ENCODE measurements at regions not wholly inside any gene's neighbourhood (a gene's known extent, or its start where the extent isn't known, plus 50 kb on each side); places are given as distances from the start of the nearest gene placed in this dataset.
"Not testable (repeated sequence)": the region's sequence is repeated elsewhere in the genome, so short reads cannot be mapped to it uniquely, and the experiment has no call there.

GRCh38 chr19:20294181-20294580, 127.2 kb downstream of the ZNF486 start:
- no peaks in the 10 kb centered on the region for H3K4me1 Mint-ChIP-seq
- H3K9me3 Mint-ChIP-seq = peaks cover 3% of the 10 kb centered on the region
- TF ChIP-seq, protein P1, sequence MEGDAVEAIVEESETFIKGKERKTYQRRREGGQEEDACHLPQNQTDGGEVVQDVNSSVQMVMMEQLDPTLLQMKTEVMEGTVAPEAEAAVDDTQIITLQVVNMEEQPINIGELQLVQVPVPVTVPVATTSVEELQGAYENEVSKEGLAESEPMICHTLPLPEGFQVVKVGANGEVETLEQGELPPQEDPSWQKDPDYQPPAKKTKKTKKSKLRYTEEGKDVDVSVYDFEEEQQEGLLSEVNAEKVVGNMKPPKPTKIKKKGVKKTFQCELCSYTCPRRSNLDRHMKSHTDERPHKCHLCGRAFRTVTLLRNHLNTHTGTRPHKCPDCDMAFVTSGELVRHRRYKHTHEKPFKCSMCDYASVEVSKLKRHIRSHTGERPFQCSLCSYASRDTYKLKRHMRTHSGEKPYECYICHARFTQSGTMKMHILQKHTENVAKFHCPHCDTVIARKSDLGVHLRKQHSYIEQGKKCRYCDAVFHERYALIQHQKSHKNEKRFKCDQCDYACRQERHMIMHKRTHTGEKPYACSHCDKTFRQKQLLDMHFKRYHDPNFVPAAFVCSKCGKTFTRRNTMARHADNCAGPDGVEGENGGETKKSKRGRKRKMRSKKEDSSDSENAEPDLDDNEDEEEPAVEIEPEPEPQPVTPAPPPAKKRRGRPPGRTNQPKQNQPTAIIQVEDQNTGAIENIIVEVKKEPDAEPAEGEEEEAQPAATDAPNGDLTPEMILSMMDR (IDR thresholded peaks at IDR 0.05; ENCODE audit: unreplicated experiment in 3 of 3) = no peak
- no peaks in the 10 kb centered on the region for H3K36me3 Mint-ChIP-seq (ENCODE audit: low read depth)
- H3K4me3 Mint-ChIP-seq = no peak overlapping the region
- no peak overlapping the region for H3K27ac Mint-ChIP-seq
- peaks cover 3% of the 10 kb centered on the region for H3K27me3 Mint-ChIP-seq (ENCODE audit: low read depth)

DNA sequence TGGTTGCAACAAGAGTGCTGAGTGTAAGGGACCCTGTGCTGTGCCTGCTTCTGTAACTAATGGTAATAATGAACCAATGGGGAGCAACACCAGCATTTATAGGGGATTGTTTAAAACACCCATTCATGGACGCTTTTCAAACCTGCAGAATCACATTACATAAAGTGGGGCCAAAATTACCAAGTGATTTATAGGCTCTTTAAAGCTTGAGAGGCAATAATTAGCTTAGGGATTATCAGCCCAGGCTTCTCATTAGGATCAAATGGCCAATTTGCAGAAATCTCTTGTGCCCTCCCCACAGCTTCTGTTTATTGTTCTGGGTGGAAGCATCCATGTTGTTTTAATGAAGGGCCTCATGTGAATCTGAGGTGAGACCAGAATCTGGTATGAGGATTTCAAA, 125.5 kb downstream of the ZNF486 start:
- H3K4me3 Mint-ChIP-seq; H3K4me1 Mint-ChIP-seq; H3K36me3 Mint-ChIP-seq (ENCODE audit: low read depth); H3K27ac Mint-ChIP-seq; H3K9me3 Mint-ChIP-seq; H3K27me3 Mint-ChIP-seq (ENCODE audit: low read depth): not testable (repeated sequence)

- Mint-ChIP-seq H3K9me3 (no peaks in the 10 kb centered on the region), H3K27ac (no peak overlapping the region), H3K27me3 (ENCODE audit: low read depth) (peaks cover 4% of the 10 kb centered on the region), H3K4me1 (no peaks in the 10 kb centered on the region), H3K36me3 (ENCODE audit: low read depth) (no peaks in the 10 kb centered on the region), H3K4me3 (no peak overlapping the region)
- TF ChIP-seq, protein P1 (IDR thresholded peaks at IDR 0.05; ENCODE audit: unreplicated experiment in 3 of 3) = no peak
These were observed 122.2 kb downstream of the ZNF486 start for GRCh38 chr19:20289186-20289585.

- no peaks in the 10 kb centered on the region for H3K9me3 Mint-ChIP-seq
- no peak overlapping the region for H3K27ac Mint-ChIP-seq
- H3K4me3 Mint-ChIP-seq = no peak overlapping the region
- no peaks in the 10 kb centered on the region for H3K4me1 Mint-ChIP-seq
- TF ChIP-seq, protein P1 (IDR thresholded peaks at IDR 0.05; ENCODE audit: unreplicated experiment in 3 of 3) = no peak
- peaks cover 4% of the 10 kb centered on the region for H3K27me3 Mint-ChIP-seq (ENCODE audit: low read depth)
- no peaks in the 10 kb centered on the region for H3K36me3 Mint-ChIP-seq (ENCODE audit: low read depth)
These were observed 120.1 kb downstream of the ZNF486 start for GRCh38 chr19:20287070-20287469.

GRCh38 chr19:20285876-20286275, 118.9 kb downstream of the ZNF486 start:
- H3K36me3 Mint-ChIP-seq (ENCODE audit: low read depth); H3K4me3 Mint-ChIP-seq; H3K9me3 Mint-ChIP-seq; H3K4me1 Mint-ChIP-seq; H3K27me3 Mint-ChIP-seq (ENCODE audit: low read depth): not testable (repeated sequence)
- peak overlapping the region in 2 of 3 experiments; percentile 47 to 56 for H3K27ac Mint-ChIP-seq

DNA sequence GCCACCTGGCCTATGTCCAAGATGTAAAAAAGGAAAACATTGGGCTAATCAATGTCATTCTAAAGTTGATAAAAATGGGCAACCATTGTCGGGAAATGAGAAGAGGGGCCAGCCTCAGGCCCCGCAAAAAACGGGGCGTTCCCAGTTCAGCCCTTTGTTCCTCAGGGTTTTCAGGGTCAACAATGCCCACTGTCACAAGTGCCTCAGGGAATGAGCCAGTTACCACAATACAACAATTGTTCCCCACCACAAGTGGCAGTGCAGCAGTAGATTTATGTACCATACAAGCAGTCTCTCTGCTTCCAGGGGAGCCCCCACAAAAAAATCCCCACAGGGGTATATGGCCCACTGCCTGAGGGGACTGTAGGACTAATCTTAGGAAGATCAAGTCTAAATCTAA, 112.5 kb downstream of the ZNF486 start:
- Mint-ChIP-seq H3K4me3 (no peak overlapping the region), H3K36me3 (ENCODE audit: low read depth) (no peaks in the 10 kb centered on the region), H3K4me1 (peaks cover 4% of the 10 kb centered on the region), H3K9me3 (no peaks in the 10 kb centered on the region), H3K27ac (no peak overlapping the region), H3K27me3 (ENCODE audit: low read depth) (peaks cover 3% of the 10 kb centered on the region)
- TF ChIP-seq, protein P1 (IDR thresholded peaks at IDR 0.05; ENCODE audit: unreplicated experiment in 3 of 3) = no peak

- no peaks in the 10 kb centered on the region for H3K36me3 Mint-ChIP-seq (ENCODE audit: low read depth)
- H3K27me3 Mint-ChIP-seq (ENCODE audit: low read depth) = no peaks in the 10 kb centered on the region
These were observed 111.3 kb downstream of the ZNF486 start for GRCh38 chr19:20278342-20278741.

DNA sequence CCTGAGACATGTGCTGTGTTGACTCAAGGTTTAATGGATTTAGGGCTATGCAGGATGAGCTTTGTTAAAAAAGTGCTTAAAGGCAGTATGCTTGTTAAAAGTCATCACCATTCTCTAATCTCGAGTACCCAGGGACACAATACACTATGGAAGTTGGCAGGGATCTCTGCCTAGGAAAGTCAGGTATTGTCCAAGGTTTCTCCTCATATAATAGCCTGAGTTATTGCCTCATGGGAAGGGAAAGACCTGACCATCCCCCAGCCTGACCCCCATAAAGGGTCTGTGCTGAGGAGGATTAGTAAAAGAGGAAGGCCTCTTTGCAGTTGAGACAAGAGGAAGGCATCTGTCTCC, 109.7 kb downstream of the ZNF486 start:
- not testable (repeated sequence) for H3K4me3 Mint-ChIP-seq; H3K4me1 Mint-ChIP-seq; H3K9me3 Mint-ChIP-seq; H3K27me3 Mint-ChIP-seq (ENCODE audit: low read depth); H3K36me3 Mint-ChIP-seq (ENCODE audit: low read depth)
- H3K27ac Mint-ChIP-seq = peak overlapping the region; percentile 82 to 92 (median 88)

More at GRCh38 chr19:20278342-20278741, 111.3 kb downstream of the ZNF486 start:
- H3K9me3 Mint-ChIP-seq = no peaks in the 10 kb centered on the region
- H3K4me1 Mint-ChIP-seq = peaks cover 4% of the 10 kb centered on the region
- H3K4me3 Mint-ChIP-seq = no peak overlapping the region
- TF ChIP-seq, protein P1 (IDR thresholded peaks at IDR 0.05; ENCODE audit: unreplicated experiment in 3 of 3) = peak; percentile 41 to 48 (median 47)
- H3K27ac Mint-ChIP-seq = no peak overlapping the region

All from nephron (organoid).